ENCODE measurements at regions not wholly inside any gene's neighbourhood (a gene's known extent, or its start where the extent isn't known, plus 50 kb on each side); places are given as distances from the start of the nearest gene placed in this dataset.

DNA sequence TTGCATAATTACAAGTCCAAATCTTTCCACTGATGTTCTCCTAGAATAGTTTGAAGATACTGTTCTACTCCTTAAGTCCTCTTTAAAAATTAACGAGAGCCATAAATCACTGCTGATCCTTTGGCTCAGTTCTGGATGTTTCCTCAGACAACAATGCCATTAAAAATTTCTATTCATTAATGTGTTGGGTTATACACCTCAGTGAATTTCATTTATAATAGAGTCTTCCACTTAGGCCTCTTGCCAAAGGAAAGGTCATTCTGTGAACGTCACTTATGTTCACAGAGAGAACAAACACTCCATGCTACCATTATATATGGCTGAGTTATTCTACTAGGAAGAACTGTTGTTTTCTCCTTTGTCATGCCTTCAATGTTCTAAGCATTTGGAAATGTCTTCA is 1472.3 kb upstream of the CELF4 start:
- intact Hi-C loops (cut with micrococcal nuclease; ENCODE audit: unreplicated experiment), result no loop called here
- Histone ChIP-seq H3K9me2 (ENCODE audit: insufficient read depth, low read length) (no peaks in the 10 kb centered on the region), H3K4me2 (ENCODE audit: low read length) (no peak overlapping the region), H2AFZ (ENCODE audit: low read length) (no peak overlapping the region), H3K4me1 (ENCODE audit: insufficient read depth, low read length, poor library complexity, severe bottlenecking) (no peaks in the 10 kb centered on the region), H3K4me3 (ENCODE audit: low read depth, low read length, poor library complexity, severe bottlenecking) (no peak overlapping the region), H3K79me2 (ENCODE audit: insufficient read depth, low read depth, low read length) (no peaks in the 10 kb centered on the region), H3K36me3 (ENCODE audit: insufficient read depth, low read length) (no peaks in the 10 kb centered on the region), H4K20me1 (ENCODE audit: insufficient read depth, low read length) (no peaks in the 10 kb centered on the region), H3K9me3 (ENCODE audit: low read length) (no peaks in the 10 kb centered on the region), H3K27ac (ENCODE audit: low read depth, low read length, poor library complexity, severe bottlenecking) (no peak overlapping the region)
- BruUV-seq (replicated peaks), result no TSS peak
- POLR2A ChIA-PET, result interaction anchor here (0.6 kb wide), 1 partner anchor 10 kb away, joined by 3 read pairs; no protein-coding TSS in a partner anchor
- CTCF ChIA-PET (ENCODE audit: unreplicated experiment), result no interaction called here
- TF ChIP-seq EZH2phosphoT487 (IDR thresholded peaks at IDR 0.05; ENCODE audit: borderline replicate concordance, low read depth, low read length), result no peak
- TF ChIP-seq, protein P1, sequence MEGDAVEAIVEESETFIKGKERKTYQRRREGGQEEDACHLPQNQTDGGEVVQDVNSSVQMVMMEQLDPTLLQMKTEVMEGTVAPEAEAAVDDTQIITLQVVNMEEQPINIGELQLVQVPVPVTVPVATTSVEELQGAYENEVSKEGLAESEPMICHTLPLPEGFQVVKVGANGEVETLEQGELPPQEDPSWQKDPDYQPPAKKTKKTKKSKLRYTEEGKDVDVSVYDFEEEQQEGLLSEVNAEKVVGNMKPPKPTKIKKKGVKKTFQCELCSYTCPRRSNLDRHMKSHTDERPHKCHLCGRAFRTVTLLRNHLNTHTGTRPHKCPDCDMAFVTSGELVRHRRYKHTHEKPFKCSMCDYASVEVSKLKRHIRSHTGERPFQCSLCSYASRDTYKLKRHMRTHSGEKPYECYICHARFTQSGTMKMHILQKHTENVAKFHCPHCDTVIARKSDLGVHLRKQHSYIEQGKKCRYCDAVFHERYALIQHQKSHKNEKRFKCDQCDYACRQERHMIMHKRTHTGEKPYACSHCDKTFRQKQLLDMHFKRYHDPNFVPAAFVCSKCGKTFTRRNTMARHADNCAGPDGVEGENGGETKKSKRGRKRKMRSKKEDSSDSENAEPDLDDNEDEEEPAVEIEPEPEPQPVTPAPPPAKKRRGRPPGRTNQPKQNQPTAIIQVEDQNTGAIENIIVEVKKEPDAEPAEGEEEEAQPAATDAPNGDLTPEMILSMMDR (conservative IDR thresholded peaks at IDR 0.05; ENCODE audit: low read length), result no peak
- no peak for DNase-seq (ENCODE audit: low spot score)

DNA sequence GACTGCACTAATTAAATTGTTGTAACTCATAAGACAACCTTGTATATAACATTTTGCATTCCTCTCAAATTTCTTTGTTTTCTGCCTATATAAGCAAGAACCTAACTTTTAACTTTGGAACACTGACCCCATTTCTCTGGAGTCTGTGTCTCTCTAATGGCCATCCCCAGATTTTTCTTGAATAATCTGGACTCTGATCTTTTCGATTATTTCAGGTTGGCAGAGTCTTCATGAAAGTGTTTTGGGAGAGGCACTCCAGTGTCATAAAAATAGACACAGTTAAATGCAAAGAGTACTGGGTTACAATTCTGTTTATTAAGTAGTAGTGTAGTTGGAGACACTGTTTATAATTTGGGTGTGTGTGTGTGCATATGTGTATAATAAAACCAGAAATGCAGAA is 1467.7 kb upstream of the CELF4 start:
- TF ChIP-seq, protein P1 (conservative IDR thresholded peaks at IDR 0.05; ENCODE audit: low read length), result no peak
- no peak for TF ChIP-seq EZH2phosphoT487 (IDR thresholded peaks at IDR 0.05; ENCODE audit: borderline replicate concordance, low read depth, low read length)
- no peak overlapping the region for H2AFZ ChIP-seq (ENCODE audit: low read length)
- H3K36me3 ChIP-seq (ENCODE audit: insufficient read depth, low read length), result no peaks in the 10 kb centered on the region
- intact Hi-C loops (cut with micrococcal nuclease; ENCODE audit: unreplicated experiment), result no loop called here
- no peak overlapping the region for H3K4me3 ChIP-seq (ENCODE audit: low read depth, low read length, poor library complexity, severe bottlenecking)
- H3K79me2 ChIP-seq (ENCODE audit: insufficient read depth, low read depth, low read length), result no peaks in the 10 kb centered on the region
- no peak overlapping the region for H3K4me2 ChIP-seq (ENCODE audit: low read length)
- no peaks in the 10 kb centered on the region for H4K20me1 ChIP-seq (ENCODE audit: insufficient read depth, low read length)
- H3K9me2 ChIP-seq (ENCODE audit: insufficient read depth, low read length), result no peaks in the 10 kb centered on the region
- no peak for DNase-seq (ENCODE audit: low spot score)
- H3K27ac ChIP-seq (ENCODE audit: low read depth, low read length, poor library complexity, severe bottlenecking), result no peak overlapping the region
- H3K4me1 ChIP-seq (ENCODE audit: insufficient read depth, low read length, poor library complexity, severe bottlenecking), result no peaks in the 10 kb centered on the region
- H3K9me3 ChIP-seq (ENCODE audit: low read length), result no peaks in the 10 kb centered on the region
- no TSS peak for BruUV-seq (replicated peaks)
- ChIA-PET CTCF (ENCODE audit: unreplicated experiment) (no interaction called here), POLR2A (no interaction called here)

- BruUV-seq (replicated peaks), result no TSS peak
- intact Hi-C loops (cut with micrococcal nuclease; ENCODE audit: unreplicated experiment), result no loop called here
- H3K4me1 ChIP-seq (ENCODE audit: insufficient read depth, low read length, poor library complexity, severe bottlenecking), result no peaks in the 10 kb centered on the region
- TF ChIP-seq, protein P1 (conservative IDR thresholded peaks at IDR 0.05; ENCODE audit: low read length), result no peak
- TF ChIP-seq EZH2phosphoT487 (IDR thresholded peaks at IDR 0.05; ENCODE audit: borderline replicate concordance, low read depth, low read length), result no peak
- no peaks in the 10 kb centered on the region for H3K36me3 ChIP-seq (ENCODE audit: insufficient read depth, low read length)
- no peak for DNase-seq (ENCODE audit: low spot score)
- CTCF ChIA-PET (ENCODE audit: unreplicated experiment), result no interaction called here
- H3K27ac ChIP-seq (ENCODE audit: low read depth, low read length, poor library complexity, severe bottlenecking), result no peak overlapping the region
- H3K4me2 ChIP-seq (ENCODE audit: low read length), result no peak overlapping the region
- H3K4me3 ChIP-seq (ENCODE audit: low read depth, low read length, poor library complexity, severe bottlenecking), result no peak overlapping the region
- no peaks in the 10 kb centered on the region for H4K20me1 ChIP-seq (ENCODE audit: insufficient read depth, low read length)
- POLR2A ChIA-PET, result interaction anchor here (0.6 kb wide), 1 partner anchor 497 kb away, joined by 3 read pairs; no protein-coding TSS in a partner anchor
- no peak overlapping the region for H2AFZ ChIP-seq (ENCODE audit: low read length)
- no peaks in the 10 kb centered on the region for H3K9me3 ChIP-seq (ENCODE audit: low read length)
- H3K9me2 ChIP-seq (ENCODE audit: insufficient read depth, low read length), result no peaks in the 10 kb centered on the region
- no peaks in the 10 kb centered on the region for H3K79me2 ChIP-seq (ENCODE audit: insufficient read depth, low read depth, low read length)
Measured at GRCh38 chr18:39031647-39032046, 1466.0 kb upstream of the CELF4 start.
